Naive B cell (primary cell): ENCODE measurements at regions not wholly inside any gene's neighbourhood (a gene's known extent, or its start where the extent isn't known, plus 50 kb on each side); places are given as distances from the start of the nearest gene placed in this dataset.

ENCODE experiments used
- ATAC-seq, 2 donors: fragments of 150-1000 bp; cut with Tn5 transposase; 2 replicates each; pipeline ENCODE4 v1.10.0; 2021; ENCODE audit warnings: low read depth in 2 of 2, mild to moderate bottlenecking in 2 of 2, moderate library complexity in 2 of 2
- DNase-seq: peaks from one replicate; pipeline ENCODE4 v3.0.0; 2022
- H3K27ac Mint-ChIP-seq, 6 donors: one replicate each; pipeline ENCODE4 v1.8.0; 2020 to 2022; ENCODE audit warnings: mild to moderate bottlenecking in 6 of 6, mixed read lengths in 6 of 6, moderate library complexity in 5 of 6, inconsistent platforms in 2 of 6
- H3K27me3 Mint-ChIP-seq, 3 donors: one replicate each; pipeline ENCODE4 v1.8.0; 2021 to 2022; ENCODE audit warnings: mixed read lengths in 3 of 3, mild to moderate bottlenecking in 1 of 3
- H3K36me3 Mint-ChIP-seq, 2 donors: one replicate each; pipeline ENCODE4 v1.8.0; 2020 to 2022; ENCODE audit warnings: mixed read lengths in 2 of 2, inconsistent platforms in 1 of 2, mild to moderate bottlenecking in 1 of 2
- H3K4me1 Mint-ChIP-seq, 3 donors: one replicate each; pipeline ENCODE4 v1.8.0; 2020 to 2022; ENCODE audit warnings: mixed read lengths in 3 of 3, inconsistent platforms in 1 of 3, mild to moderate bottlenecking in 1 of 3, moderate library complexity in 1 of 3
- H3K4me3 Mint-ChIP-seq, 8 donors: one replicate each; pipeline ENCODE4 v1.8.0; 2020 to 2022; ENCODE audit warnings: mild to moderate bottlenecking in 8 of 8, mixed read lengths in 8 of 8, moderate library complexity in 8 of 8, inconsistent platforms in 2 of 8
- H3K9me3 Mint-ChIP-seq, 7 donors: one replicate each; pipeline ENCODE4 v1.8.0; 2020 to 2022; ENCODE audit warnings: mixed read lengths in 7 of 7, mild to moderate bottlenecking in 5 of 7, inconsistent platforms in 2 of 7, moderate library complexity in 1 of 7

DNA sequence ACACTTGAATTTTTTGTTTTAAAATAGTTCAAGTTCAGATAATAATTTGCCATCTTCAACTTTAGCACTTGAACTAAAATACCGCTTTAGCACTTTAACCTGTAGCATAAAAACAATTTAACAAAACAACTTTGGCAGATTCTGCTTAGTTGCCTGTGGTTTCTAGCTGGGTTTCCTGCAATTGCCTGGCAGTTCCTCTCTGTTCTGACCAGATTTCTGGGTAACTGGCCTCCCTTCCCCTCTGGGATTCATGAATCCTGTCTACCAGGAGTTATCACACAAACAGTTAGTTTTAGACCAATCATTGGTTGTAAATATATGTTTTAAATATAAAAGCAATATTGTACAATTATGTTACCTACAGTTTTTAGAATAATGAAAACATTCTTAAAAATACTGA, 89.8 kb upstream of the HDAC9 start:
- DNase-seq (no peak), ATAC-seq (no peak)
- H3K4me3 Mint-ChIP-seq, result no peak overlapping the region
- no peak overlapping the region for H3K27ac Mint-ChIP-seq
- H3K4me1 Mint-ChIP-seq, result peaks cover 29 to 45% (median 38%) of the 10 kb centered on the region in 3 donors
- no peaks in the 10 kb centered on the region for H3K27me3 Mint-ChIP-seq
- no peaks in the 10 kb centered on the region for H3K9me3 Mint-ChIP-seq
- peaks cover 0 to 10% of the 10 kb centered on the region in 2 donors for H3K36me3 Mint-ChIP-seq

GRCh38 chr7:18407385-18407784, 88.2 kb upstream of the HDAC9 start:
- DNase-seq, result no peak
- no peak for ATAC-seq
- Mint-ChIP-seq H3K27ac (no peak overlapping the region), H3K4me3 (no peak overlapping the region), H3K27me3 (no peaks in the 10 kb centered on the region), H3K4me1 (peaks cover 16 to 28% (median 23%) of the 10 kb centered on the region in 3 donors), H3K9me3 (no peaks in the 10 kb centered on the region), H3K36me3 (peaks cover 0 to 10% of the 10 kb centered on the region in 2 donors)

DNA sequence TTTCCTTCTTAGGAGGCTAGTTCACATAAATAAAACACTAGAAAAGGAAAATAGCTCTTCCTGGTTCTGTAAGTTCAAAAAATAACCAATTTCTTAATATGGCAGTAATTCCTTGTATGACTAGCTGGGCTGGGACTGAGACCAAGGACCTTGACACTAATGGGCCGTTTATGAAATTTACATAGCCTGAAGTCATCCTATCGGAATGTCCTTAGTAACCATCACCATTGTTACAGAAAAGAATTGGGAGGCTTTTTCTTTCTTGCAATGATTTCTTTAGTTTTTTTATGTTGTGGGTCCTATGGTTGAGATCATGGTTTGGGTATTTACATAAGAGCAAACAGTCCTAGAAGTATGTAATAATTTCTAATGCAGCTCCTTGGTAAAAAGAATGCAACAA, 87.1 kb upstream of the HDAC9 start:
- peaks cover 13 to 25% (median 18%) of the 10 kb centered on the region in 3 donors for H3K4me1 Mint-ChIP-seq
- peaks cover 0 to 10% of the 10 kb centered on the region in 2 donors for H3K36me3 Mint-ChIP-seq
- DNase-seq (no peak), ATAC-seq (no peak)
- H3K4me3 Mint-ChIP-seq, result no peak overlapping the region
- H3K27me3 Mint-ChIP-seq, result no peaks in the 10 kb centered on the region
- no peak overlapping the region for H3K27ac Mint-ChIP-seq
- no peaks in the 10 kb centered on the region for H3K9me3 Mint-ChIP-seq

- H3K9me3 Mint-ChIP-seq, result no peaks in the 10 kb centered on the region
- DNase-seq (no peak), ATAC-seq (no peak)
- peaks cover 0 to 10% of the 10 kb centered on the region in 2 donors for H3K36me3 Mint-ChIP-seq
- no peaks in the 10 kb centered on the region for H3K27me3 Mint-ChIP-seq
- peak overlapping the region in 1 of 6 donors; percentile 37 for H3K27ac Mint-ChIP-seq
- H3K4me3 Mint-ChIP-seq, result no peak overlapping the region
- peaks cover 13 to 22% (median 18%) of the 10 kb centered on the region in 3 donors for H3K4me1 Mint-ChIP-seq
These were observed 86.7 kb upstream of the HDAC9 start for GRCh38 chr7:18408868-18409267.

DNA sequence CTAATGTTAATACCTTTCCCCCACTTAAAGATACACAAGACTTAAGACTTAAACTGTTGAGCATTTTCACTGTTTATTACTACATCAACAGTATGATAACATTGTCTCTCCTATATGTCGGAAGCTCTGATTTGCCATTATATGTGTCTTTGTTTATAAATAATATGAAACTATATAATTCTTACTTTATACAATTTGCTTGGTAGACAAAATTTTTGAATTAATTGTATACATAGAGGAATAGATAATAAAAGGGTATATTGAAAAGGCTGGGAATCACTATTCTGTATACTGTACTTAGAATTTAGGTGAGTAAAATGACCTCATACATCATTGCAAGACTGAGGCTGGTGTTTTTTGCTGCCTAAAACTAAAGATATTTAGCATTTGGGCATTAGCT, 82.1 kb upstream of the HDAC9 start:
- Mint-ChIP-seq H3K27me3 (no peaks in the 10 kb centered on the region), H3K4me1 (peaks cover 4 to 11% (median 4%) of the 10 kb centered on the region in 3 donors), H3K4me3 (no peak overlapping the region), H3K36me3 (no peaks in the 10 kb centered on the region), H3K9me3 (no peaks in the 10 kb centered on the region), H3K27ac (no peak overlapping the region)
- ATAC-seq, result no peak
- no peak for DNase-seq

DNA sequence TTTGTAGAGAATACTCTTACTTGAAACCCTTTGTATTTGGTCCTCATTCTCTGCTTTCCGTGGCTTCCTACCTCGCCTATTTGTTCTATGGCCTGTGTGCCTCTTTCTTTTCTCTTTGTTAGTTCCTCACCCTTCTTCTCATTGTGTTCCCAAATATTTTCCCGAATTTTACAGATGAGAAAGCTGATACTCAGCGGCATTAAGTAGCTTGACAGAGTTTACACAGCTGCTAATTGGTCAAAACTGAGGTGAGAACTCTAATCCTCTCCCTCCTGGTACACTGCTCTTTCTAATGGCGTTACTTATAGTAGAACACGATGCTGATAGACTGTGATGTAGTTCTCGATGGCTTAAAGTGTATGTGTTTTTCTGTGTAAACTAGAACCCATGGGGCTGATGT, 80.7 kb upstream of the HDAC9 start:
- no peak overlapping the region for H3K4me3 Mint-ChIP-seq

DNA sequence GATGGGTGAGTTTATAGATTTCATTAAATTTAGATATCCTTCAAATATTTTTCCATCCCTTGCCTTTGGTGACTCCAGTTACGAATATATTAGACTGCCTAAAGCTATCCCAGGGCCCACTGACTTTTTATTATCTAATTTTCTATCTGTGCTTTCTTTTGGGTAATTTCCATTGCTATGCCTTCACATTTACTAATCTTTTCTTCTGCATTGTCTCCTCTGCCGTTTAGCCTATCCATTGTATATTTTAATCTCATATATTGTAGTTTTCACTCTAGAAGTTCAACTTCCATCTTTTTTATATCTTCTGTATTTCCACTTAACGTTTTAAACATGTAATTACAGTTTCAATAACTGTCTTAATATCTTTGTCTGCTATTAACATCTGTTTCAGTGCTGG, 78.6 kb upstream of the HDAC9 start:
- ATAC-seq, result no peak

More for the DNA sequence above, 80.7 kb upstream of the HDAC9 start:
- H3K27me3 Mint-ChIP-seq, result no peaks in the 10 kb centered on the region
- peak overlapping the region in 3 of 6 donors; percentile 3 to 60 (median 36) for H3K27ac Mint-ChIP-seq
- H3K36me3 Mint-ChIP-seq, result no peaks in the 10 kb centered on the region
- DNase-seq (no peak), ATAC-seq (no peak)
- no peaks in the 10 kb centered on the region for H3K9me3 Mint-ChIP-seq
- H3K4me1 Mint-ChIP-seq, result peaks cover 3 to 14% (median 7%) of the 10 kb centered on the region in 3 donors

GRCh38 chr7:18419456-18419855, 76.1 kb upstream of the HDAC9 start:
- H3K27me3 Mint-ChIP-seq, result no peaks in the 10 kb centered on the region
- H3K4me3 Mint-ChIP-seq, result no peak overlapping the region
- ATAC-seq, result no peak
- peaks cover 7 to 49% (median 35%) of the 10 kb centered on the region in 3 donors for H3K4me1 Mint-ChIP-seq
- H3K36me3 Mint-ChIP-seq, result no peaks in the 10 kb centered on the region
- no peaks in the 10 kb centered on the region for H3K9me3 Mint-ChIP-seq
- DNase-seq, result no peak
- no peak overlapping the region for H3K27ac Mint-ChIP-seq

More for the DNA sequence above, 78.6 kb upstream of the HDAC9 start:
- no peak for DNase-seq
- H3K27me3 Mint-ChIP-seq, result no peaks in the 10 kb centered on the region
- H3K4me3 Mint-ChIP-seq, result no peak overlapping the region
- H3K9me3 Mint-ChIP-seq, result no peaks in the 10 kb centered on the region
- H3K4me1 Mint-ChIP-seq, result peaks cover 1 to 35% (median 24%) of the 10 kb centered on the region in 3 donors
- no peaks in the 10 kb centered on the region for H3K36me3 Mint-ChIP-seq
- H3K27ac Mint-ChIP-seq, result no peak overlapping the region

DNA sequence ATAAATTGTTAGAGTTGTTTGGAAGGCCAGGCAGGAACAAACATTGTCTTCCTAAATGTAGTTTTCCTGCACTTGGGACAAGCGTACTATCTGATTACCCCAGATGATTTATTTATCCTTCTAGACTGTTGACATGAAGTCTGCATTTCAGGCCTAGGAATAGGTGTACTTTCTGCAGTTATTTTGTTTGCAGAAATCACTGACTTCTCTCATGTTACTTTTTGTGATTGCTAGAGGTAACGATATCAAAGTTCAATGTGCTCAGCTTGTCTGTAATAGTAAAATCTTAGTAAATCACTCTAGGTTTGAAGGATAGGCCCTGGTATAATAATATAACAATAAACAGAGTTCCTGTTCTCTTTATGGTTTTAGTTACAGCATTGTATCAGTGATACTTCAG, 75.4 kb upstream of the HDAC9 start:
- no peaks in the 10 kb centered on the region for H3K27me3 Mint-ChIP-seq
- no peak overlapping the region for H3K27ac Mint-ChIP-seq
- no peak overlapping the region for H3K4me3 Mint-ChIP-seq
- H3K9me3 Mint-ChIP-seq, result no peaks in the 10 kb centered on the region
- DNase-seq (no peak), ATAC-seq (no peak)
- no peaks in the 10 kb centered on the region for H3K36me3 Mint-ChIP-seq
- H3K4me1 Mint-ChIP-seq, result peaks cover 7 to 50% (median 37%) of the 10 kb centered on the region in 3 donors

DNA sequence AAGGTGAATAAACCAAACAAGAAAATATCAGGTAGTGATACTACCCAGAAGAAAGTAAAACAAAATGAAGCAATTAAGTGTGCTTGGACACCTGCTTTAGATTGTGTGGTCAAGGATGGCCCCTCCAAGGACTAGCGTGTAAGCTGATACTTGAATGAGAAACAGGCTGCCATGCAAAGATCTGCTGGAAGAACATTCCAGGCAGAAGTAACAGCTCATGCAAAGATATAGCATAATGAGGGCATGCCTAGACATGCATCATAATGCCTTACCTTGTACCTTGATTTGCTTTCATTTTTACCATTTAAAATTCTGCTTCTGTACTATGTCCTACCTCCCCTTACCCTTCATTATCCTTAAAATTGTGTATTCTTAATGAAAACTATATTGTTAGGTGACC, 74.8 kb upstream of the HDAC9 start:
- DNase-seq, result no peak
- no peak overlapping the region for H3K4me3 Mint-ChIP-seq
- H3K36me3 Mint-ChIP-seq, result no peaks in the 10 kb centered on the region
- H3K27ac Mint-ChIP-seq, result no peak overlapping the region
- no peaks in the 10 kb centered on the region for H3K27me3 Mint-ChIP-seq
- no peaks in the 10 kb centered on the region for H3K9me3 Mint-ChIP-seq
- peaks cover 7 to 55% (median 37%) of the 10 kb centered on the region in 3 donors for H3K4me1 Mint-ChIP-seq
- ATAC-seq, result no peak

- Mint-ChIP-seq H3K9me3 (no peaks in the 10 kb centered on the region), H3K36me3 (no peaks in the 10 kb centered on the region), H3K27ac (peak overlapping the region in 1 of 6 donors; percentile 4), H3K4me1 (peaks cover 7 to 58% (median 37%) of the 10 kb centered on the region in 3 donors), H3K27me3 (no peaks in the 10 kb centered on the region), H3K4me3 (no peak overlapping the region)
- no peak for DNase-seq
- ATAC-seq, result peak; percentile 47 to 51
These were observed 74.1 kb upstream of the HDAC9 start for GRCh38 chr7:18421297-18422002.

DNA sequence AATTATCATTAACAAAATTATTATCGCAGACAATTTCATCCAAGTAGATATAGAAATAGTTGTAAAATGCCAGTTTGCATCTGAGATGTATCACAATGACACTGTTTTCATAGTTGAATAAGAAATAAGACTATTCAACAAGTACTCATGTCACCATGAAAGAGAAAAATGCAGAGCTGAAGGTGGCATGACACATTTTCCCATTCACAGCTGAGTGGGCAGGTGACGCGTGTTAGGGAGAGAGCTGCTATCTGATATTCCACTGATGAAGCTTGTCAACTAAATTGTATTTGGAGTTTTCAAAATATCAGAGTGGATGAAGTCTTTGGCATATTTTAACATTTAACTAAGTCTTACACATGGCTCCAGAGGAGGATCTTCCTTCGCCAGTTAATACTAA, 70.3 kb upstream of the HDAC9 start:
- DNase-seq (no peak), ATAC-seq (no peak)
- Mint-ChIP-seq H3K4me1 (peaks cover 17 to 59% (median 38%) of the 10 kb centered on the region in 3 donors), H3K36me3 (peaks cover 9 to 20% of the 10 kb centered on the region in 2 donors), H3K27me3 (no peaks in the 10 kb centered on the region), H3K27ac (peak overlapping the region in 2 of 6 donors; percentile 35 to 39), H3K4me3 (no peak overlapping the region), H3K9me3 (peaks cover 0 to 3% (median 0%) of the 10 kb centered on the region in 7 donors)

- ATAC-seq (no peak), DNase-seq (no peak)
- no peak overlapping the region for H3K4me3 Mint-ChIP-seq
- peaks cover 9 to 22% of the 10 kb centered on the region in 2 donors for H3K36me3 Mint-ChIP-seq
- H3K27me3 Mint-ChIP-seq, result no peaks in the 10 kb centered on the region
- no peak overlapping the region for H3K27ac Mint-ChIP-seq
- peaks cover 0 to 3% (median 0%) of the 10 kb centered on the region in 7 donors for H3K9me3 Mint-ChIP-seq
- H3K4me1 Mint-ChIP-seq, result peaks cover 17 to 52% (median 31%) of the 10 kb centered on the region in 3 donors
These were observed 69.6 kb upstream of the HDAC9 start for GRCh38 chr7:18425838-18426445.

- Mint-ChIP-seq H3K27me3 (no peaks in the 10 kb centered on the region), H3K9me3 (peaks cover 0 to 3% (median 0%) of the 10 kb centered on the region in 7 donors), H3K4me3 (no peak overlapping the region), H3K27ac (no peak overlapping the region), H3K36me3 (peaks cover 9 to 24% of the 10 kb centered on the region in 2 donors), H3K4me1 (peaks cover 17 to 44% (median 24%) of the 10 kb centered on the region in 3 donors)
- DNase-seq (no peak), ATAC-seq (no peak)
These were observed 68.9 kb upstream of the HDAC9 start for GRCh38 chr7:18426564-18427226.
